ENCODE measurements at regions not wholly inside any gene's neighbourhood (a gene's known extent, or its start where the extent isn't known, plus 50 kb on each side); places are given as distances from the start of the nearest gene placed in this dataset.

DNA sequence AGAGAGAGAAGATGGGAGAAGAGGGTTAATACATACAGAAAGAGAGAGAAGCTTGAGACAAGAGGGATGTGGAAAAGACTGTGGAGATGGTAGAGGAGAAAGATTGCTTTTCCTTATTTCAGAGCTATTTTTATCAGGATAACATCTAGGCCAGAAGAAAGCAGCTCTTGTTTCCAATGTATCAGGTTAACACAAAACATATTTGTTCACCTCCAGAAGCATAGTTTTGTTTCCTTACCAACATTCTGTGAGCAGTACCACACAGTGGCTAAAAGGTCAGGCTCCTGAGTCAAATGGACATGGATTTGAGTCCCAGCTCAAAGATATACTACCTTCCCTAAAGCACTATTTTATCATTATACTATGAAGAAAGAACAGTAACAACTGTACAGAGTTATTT lies 185.5 kb downstream of the DUSP10 start:
- FAIRE-seq = no peak
- H3K27ac ChIP-seq (ENCODE audit: low read depth in 1 of 3, low read length in 2 of 3) = no peak overlapping the region
- H3K27me3 ChIP-seq (ENCODE audit: control insufficient read depth in 3 of 3, insufficient read depth in 3 of 3, low read length in 3 of 3) = no peaks in the 10 kb centered on the region
- DNase-seq = no peak
- no peak overlapping the region for H3K4me3 ChIP-seq (ENCODE audit: low read depth in 1 of 3, low read length in 3 of 3)
- no peaks in the 10 kb centered on the region for H3K36me3 ChIP-seq (ENCODE audit: control insufficient read depth in 3 of 3, insufficient read depth in 2 of 3, low read depth in 1 of 3, low read length in 3 of 3)
- no peaks in the 10 kb centered on the region for H3K9me3 ChIP-seq (ENCODE audit: control insufficient read depth in 2 of 2, insufficient read depth in 1 of 2, low read depth in 1 of 2, low read length in 1 of 2)
- H3K4me1 ChIP-seq (ENCODE audit: control insufficient read depth in 3 of 3, insufficient read depth in 2 of 3, low read depth in 1 of 3, low read length in 2 of 3) = no peaks in the 10 kb centered on the region

DNA sequence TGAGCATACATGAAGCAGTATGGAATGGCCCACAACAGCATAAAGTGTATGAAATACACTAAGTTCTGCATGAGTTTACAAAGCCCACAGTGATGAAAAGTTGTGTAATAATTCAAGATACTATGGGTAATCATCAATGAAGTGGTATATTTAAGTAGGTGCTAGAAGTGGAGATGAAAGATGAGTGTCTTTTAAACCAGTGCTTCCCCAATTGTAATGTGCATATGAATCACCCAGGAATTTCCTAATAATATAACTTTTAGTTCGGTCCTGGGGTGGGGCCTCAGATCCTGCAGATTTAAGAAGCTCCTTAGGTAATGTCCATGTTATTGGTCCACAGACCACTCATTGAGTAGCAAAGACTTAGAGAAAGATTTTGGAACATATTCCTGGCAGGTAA lies 184.9 kb downstream of the DUSP10 start:
- Histone ChIP-seq H3K27me3 (ENCODE audit: control insufficient read depth in 3 of 3, insufficient read depth in 3 of 3, low read length in 3 of 3) (no peaks in the 10 kb centered on the region), H3K9me3 (ENCODE audit: control insufficient read depth in 2 of 2, insufficient read depth in 1 of 2, low read depth in 1 of 2, low read length in 1 of 2) (no peaks in the 10 kb centered on the region), H3K27ac (ENCODE audit: low read depth in 1 of 3, low read length in 2 of 3) (no peak overlapping the region), H3K36me3 (ENCODE audit: control insufficient read depth in 3 of 3, insufficient read depth in 2 of 3, low read depth in 1 of 3, low read length in 3 of 3) (no peaks in the 10 kb centered on the region), H3K4me3 (ENCODE audit: low read depth in 1 of 3, low read length in 3 of 3) (no peak overlapping the region), H3K4me1 (ENCODE audit: control insufficient read depth in 3 of 3, insufficient read depth in 2 of 3, low read depth in 1 of 3, low read length in 2 of 3) (no peaks in the 10 kb centered on the region)
- 79 to 90% (median 88%) methylated on average over 1 of the region's 1 CpG for WGBS, 3 donors
- DNase-seq = no peak
- no peak for FAIRE-seq

DNA sequence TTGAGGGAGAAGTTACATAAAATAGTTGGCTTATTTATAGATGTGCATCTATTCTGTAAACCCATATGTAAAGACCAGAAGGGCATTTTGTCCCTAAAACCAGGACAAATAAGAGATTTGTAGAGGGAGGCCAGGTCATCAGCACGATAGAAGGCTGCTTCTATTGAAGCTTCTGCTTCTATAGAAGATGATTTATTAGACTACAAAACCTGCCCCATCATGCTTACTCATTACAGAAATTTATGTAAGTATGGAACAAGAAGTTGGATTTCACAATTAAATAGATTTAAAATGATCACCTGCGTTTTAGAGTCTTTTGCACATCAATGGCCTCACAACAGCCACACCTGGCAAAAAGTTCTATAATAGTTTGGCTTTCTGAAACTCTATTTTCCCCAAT lies 183.5 kb downstream of the DUSP10 start:
- no peaks in the 10 kb centered on the region for H3K36me3 ChIP-seq (ENCODE audit: control insufficient read depth in 3 of 3, insufficient read depth in 2 of 3, low read depth in 1 of 3, low read length in 3 of 3)
- no peaks in the 10 kb centered on the region for H3K27me3 ChIP-seq (ENCODE audit: control insufficient read depth in 3 of 3, insufficient read depth in 3 of 3, low read length in 3 of 3)
- H3K4me3 ChIP-seq (ENCODE audit: low read depth in 1 of 3, low read length in 3 of 3) = no peak overlapping the region
- no peak overlapping the region for H3K27ac ChIP-seq (ENCODE audit: low read depth in 1 of 3, low read length in 2 of 3)
- 70 to 83% (median 74%) methylated on average over 2 of the region's 2 CpGs for WGBS, 3 donors
- H3K4me1 ChIP-seq (ENCODE audit: control insufficient read depth in 3 of 3, insufficient read depth in 2 of 3, low read depth in 1 of 3, low read length in 2 of 3) = no peaks in the 10 kb centered on the region
- FAIRE-seq (no peak), DNase-seq (no peak)
- H3K9me3 ChIP-seq (ENCODE audit: control insufficient read depth in 2 of 2, insufficient read depth in 1 of 2, low read depth in 1 of 2, low read length in 1 of 2) = no peaks in the 10 kb centered on the region

DNA sequence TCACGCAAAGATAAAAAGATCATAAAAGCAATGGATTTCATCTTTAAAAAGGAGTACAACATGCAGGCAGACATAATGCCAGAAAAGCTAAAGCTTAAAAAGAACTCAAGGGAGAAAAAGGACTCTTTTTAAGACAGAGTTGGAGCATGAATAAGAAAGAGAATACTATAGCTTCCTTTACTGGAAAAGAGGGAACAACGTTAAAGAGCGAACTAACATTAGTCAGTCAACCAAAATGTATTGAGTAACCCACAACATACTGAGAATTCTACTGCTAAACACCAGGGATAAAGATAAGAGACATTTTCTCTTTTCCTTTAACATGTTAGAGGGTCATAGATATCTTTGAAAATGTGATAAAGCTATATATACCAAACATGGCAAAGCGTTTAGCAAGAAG lies 182.0 kb downstream of the DUSP10 start:
- no peak for FAIRE-seq

DNA sequence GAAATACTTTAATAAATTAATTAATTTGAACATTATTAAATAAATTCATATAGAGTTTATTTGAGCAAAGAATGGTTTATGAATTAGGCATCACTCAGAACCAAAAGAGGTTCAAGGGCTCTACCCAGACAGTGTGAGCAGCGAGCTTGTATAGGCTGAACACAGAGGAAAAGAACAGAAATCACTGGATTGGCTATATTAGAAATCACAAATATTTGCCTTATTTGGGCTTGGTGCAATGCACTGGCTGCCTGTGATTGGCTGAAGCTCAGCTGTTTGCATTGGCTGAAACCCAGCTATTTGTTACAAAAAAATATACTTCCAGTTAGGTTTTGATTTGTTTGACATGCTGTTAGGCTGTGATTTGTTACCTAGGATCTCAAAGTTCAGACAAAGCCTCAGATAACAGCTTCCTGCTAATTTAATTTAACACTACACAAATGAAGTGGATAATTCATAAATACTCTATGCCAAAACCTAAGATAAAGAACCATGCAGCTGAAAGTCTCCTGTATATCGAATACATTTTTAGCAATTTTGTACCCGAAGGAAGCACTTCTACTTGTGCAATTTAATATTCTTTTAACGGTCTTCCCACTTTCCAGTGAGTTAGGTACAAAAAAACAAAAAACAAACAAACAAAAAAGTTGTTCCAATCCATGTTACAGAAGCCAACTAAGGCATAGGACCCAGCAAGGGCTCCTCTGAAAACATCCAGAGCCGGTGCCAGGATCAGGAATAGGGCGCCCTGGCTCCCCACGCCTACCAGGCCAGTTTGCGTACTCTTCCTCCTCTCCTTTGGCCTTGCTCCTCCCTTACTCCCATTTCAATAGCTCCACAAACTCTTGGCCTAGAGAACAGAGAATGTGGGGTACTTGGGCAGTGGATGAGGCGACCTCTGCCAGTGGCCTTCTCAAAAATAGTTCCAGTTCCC lies 179.1 kb downstream of the DUSP10 start:
- H3K36me3 ChIP-seq (ENCODE audit: control insufficient read depth in 3 of 3, insufficient read depth in 2 of 3, low read depth in 1 of 3, low read length in 3 of 3) = no peaks in the 10 kb centered on the region
- no peak for FAIRE-seq
- no peaks in the 10 kb centered on the region for H3K27me3 ChIP-seq (ENCODE audit: control insufficient read depth in 3 of 3, insufficient read depth in 3 of 3, low read length in 3 of 3)
- WGBS, 3 donors = 78 to 91% (median 83%) methylated on average over 9 of the region's 9 CpGs
- H3K9me3 ChIP-seq (ENCODE audit: control insufficient read depth in 2 of 2, insufficient read depth in 1 of 2, low read depth in 1 of 2, low read length in 1 of 2) = no peaks in the 10 kb centered on the region
- H3K4me3 ChIP-seq (ENCODE audit: low read depth in 1 of 3, low read length in 3 of 3) = no peak overlapping the region
- H3K4me1 ChIP-seq (ENCODE audit: control insufficient read depth in 3 of 3, insufficient read depth in 2 of 3, low read depth in 1 of 3, low read length in 2 of 3) = no peaks in the 10 kb centered on the region
- no peak for DNase-seq
- no peak overlapping the region for H3K27ac ChIP-seq (ENCODE audit: low read depth in 1 of 3, low read length in 2 of 3)

More for the DNA sequence above, 182.0 kb downstream of the DUSP10 start:
- Histone ChIP-seq H3K27ac (ENCODE audit: low read depth in 1 of 3, low read length in 2 of 3) (no peak overlapping the region), H3K4me3 (ENCODE audit: low read depth in 1 of 3, low read length in 3 of 3) (no peak overlapping the region), H3K36me3 (ENCODE audit: control insufficient read depth in 3 of 3, insufficient read depth in 2 of 3, low read depth in 1 of 3, low read length in 3 of 3) (no peaks in the 10 kb centered on the region), H3K4me1 (ENCODE audit: control insufficient read depth in 3 of 3, insufficient read depth in 2 of 3, low read depth in 1 of 3, low read length in 2 of 3) (no peaks in the 10 kb centered on the region), H3K9me3 (ENCODE audit: control insufficient read depth in 2 of 2, insufficient read depth in 1 of 2, low read depth in 1 of 2, low read length in 1 of 2) (no peaks in the 10 kb centered on the region), H3K27me3 (ENCODE audit: control insufficient read depth in 3 of 3, insufficient read depth in 3 of 3, low read length in 3 of 3) (no peaks in the 10 kb centered on the region)
- DNase-seq = no peak
- WGBS, 3 donors = 62 to 84% (median 76%) methylated on average over 4 of the region's 4 CpGs

DNA sequence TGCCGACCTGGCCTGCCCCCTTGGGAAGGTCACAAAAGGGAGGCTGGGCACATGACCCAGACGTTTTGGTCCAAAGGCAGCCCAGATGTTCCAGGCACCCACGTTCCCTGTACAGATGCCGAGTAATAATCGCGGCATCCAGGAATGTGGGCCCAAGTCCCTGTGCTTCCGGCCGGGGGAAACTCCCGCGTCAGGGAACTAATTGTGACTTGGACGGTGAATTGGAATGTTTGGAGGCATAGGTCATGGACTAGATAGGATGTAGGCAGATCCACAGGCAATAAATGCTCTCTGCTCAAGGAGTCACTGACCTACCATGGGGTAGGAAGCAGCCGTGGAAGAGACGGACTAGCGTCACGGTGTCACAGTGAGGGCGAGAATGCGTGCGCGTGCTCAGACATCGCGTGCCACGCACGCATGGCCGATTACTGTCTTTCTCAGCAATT lies 178.4 kb downstream of the DUSP10 start:
- Histone ChIP-seq H3K9me3 (ENCODE audit: control insufficient read depth in 2 of 2, insufficient read depth in 1 of 2, low read depth in 1 of 2, low read length in 1 of 2) (no peaks in the 10 kb centered on the region), H3K27me3 (ENCODE audit: control insufficient read depth in 3 of 3, insufficient read depth in 3 of 3, low read length in 3 of 3) (no peaks in the 10 kb centered on the region), H3K27ac (ENCODE audit: low read depth in 1 of 3, low read length in 2 of 3) (no peak overlapping the region), H3K36me3 (ENCODE audit: control insufficient read depth in 3 of 3, insufficient read depth in 2 of 3, low read depth in 1 of 3, low read length in 3 of 3) (no peaks in the 10 kb centered on the region), H3K4me1 (ENCODE audit: control insufficient read depth in 3 of 3, insufficient read depth in 2 of 3, low read depth in 1 of 3, low read length in 2 of 3) (no peaks in the 10 kb centered on the region), H3K4me3 (ENCODE audit: low read depth in 1 of 3, low read length in 3 of 3) (no peak overlapping the region)
- DNase-seq (no peak), FAIRE-seq (no peak)
- WGBS, 3 donors = 89 to 94% (median 90%) methylated on average over 24 of the region's 24 CpGs

DNA sequence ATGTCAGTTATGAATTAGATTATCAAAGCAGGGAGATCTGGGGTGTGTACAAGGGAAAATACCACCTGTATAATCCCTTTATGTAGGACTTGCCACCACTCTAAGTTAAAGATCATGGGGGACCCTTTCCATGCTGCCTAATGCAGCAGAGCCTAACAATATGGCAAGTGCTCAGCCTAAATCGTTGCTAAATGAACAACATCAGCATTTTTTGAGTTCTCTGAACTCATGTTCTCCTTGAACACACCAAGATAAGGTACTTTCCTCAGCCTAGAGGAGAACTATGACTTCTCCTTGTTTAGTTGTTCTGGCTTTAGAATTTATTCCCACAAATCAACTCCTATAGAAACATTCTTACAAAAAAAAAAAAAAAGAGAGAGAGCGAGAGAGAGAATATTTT lies 177.0 kb downstream of the DUSP10 start:
- FAIRE-seq (no peak), DNase-seq (no peak)

DNA sequence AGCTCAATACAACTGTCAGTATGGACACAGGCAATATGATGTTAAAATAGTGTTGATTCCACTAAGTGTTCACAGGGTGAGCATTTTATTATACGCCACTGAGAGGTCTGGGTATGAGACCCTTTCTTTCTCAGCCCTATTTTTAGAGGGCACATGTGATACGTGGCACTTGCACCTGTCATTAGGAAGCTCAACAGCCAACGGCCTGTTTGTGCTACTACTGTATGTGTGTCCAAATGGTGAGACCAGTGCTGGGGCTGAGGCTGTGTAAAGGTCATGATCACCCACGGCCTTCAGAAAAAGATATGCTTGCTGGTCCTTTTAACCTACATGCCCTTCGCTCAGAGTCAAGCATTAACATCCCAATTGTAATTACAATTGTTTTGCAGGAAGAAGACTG lies 176.2 kb downstream of the DUSP10 start:
- no peak for FAIRE-seq
- H3K27ac ChIP-seq (ENCODE audit: low read depth in 1 of 3, low read length in 2 of 3) = no peak overlapping the region
- WGBS, 3 donors = 61 to 75% (median 62%) methylated on average over 5 of the region's 5 CpGs
- no peaks in the 10 kb centered on the region for H3K36me3 ChIP-seq (ENCODE audit: control insufficient read depth in 3 of 3, insufficient read depth in 2 of 3, low read depth in 1 of 3, low read length in 3 of 3)
- no peaks in the 10 kb centered on the region for H3K27me3 ChIP-seq (ENCODE audit: control insufficient read depth in 3 of 3, insufficient read depth in 3 of 3, low read length in 3 of 3)
- H3K4me1 ChIP-seq (ENCODE audit: control insufficient read depth in 3 of 3, insufficient read depth in 2 of 3, low read depth in 1 of 3, low read length in 2 of 3) = no peaks in the 10 kb centered on the region
- H3K9me3 ChIP-seq (ENCODE audit: control insufficient read depth in 2 of 2, insufficient read depth in 1 of 2, low read depth in 1 of 2, low read length in 1 of 2) = no peaks in the 10 kb centered on the region
- H3K4me3 ChIP-seq (ENCODE audit: low read depth in 1 of 3, low read length in 3 of 3) = no peak overlapping the region
- no peak for DNase-seq

More for the DNA sequence above, 177.0 kb downstream of the DUSP10 start:
- Histone ChIP-seq H3K27ac (ENCODE audit: low read depth in 1 of 3, low read length in 2 of 3) (no peak overlapping the region), H3K9me3 (ENCODE audit: control insufficient read depth in 2 of 2, insufficient read depth in 1 of 2, low read depth in 1 of 2, low read length in 1 of 2) (no peaks in the 10 kb centered on the region), H3K27me3 (ENCODE audit: control insufficient read depth in 3 of 3, insufficient read depth in 3 of 3, low read length in 3 of 3) (no peaks in the 10 kb centered on the region), H3K4me3 (ENCODE audit: low read depth in 1 of 3, low read length in 3 of 3) (no peak overlapping the region), H3K4me1 (ENCODE audit: control insufficient read depth in 3 of 3, insufficient read depth in 2 of 3, low read depth in 1 of 3, low read length in 2 of 3) (no peaks in the 10 kb centered on the region), H3K36me3 (ENCODE audit: control insufficient read depth in 3 of 3, insufficient read depth in 2 of 3, low read depth in 1 of 3, low read length in 3 of 3) (no peaks in the 10 kb centered on the region)
- 62 to 80% (median 70%) methylated on average over 2 of the region's 2 CpGs for WGBS, 3 donors
